A673 (cell line): ENCODE measurements at regions not wholly inside any gene's neighbourhood (a gene's known extent, or its start where the extent isn't known, plus 50 kb on each side); places are given as distances from the start of the nearest gene placed in this dataset.

Source experiments
- BruUV-seq: library from RNA; stranded (reverse); fragments of 400-500 nt; replicated peaks from 2 replicates; lab custom pipeline; 2021; lab: Mats Ljungman, UMichigan
- CTCF ChIA-PET: fragments of 300-600 bp; sonication (Branson Sonifier 250); formaldehyde crosslinking; loops from one replicate; lab custom pipeline; 2022; ENCODE audit warnings: antibody characterized with exemption; lab: Charles Lee
- POLR2A ChIA-PET: fragments of 300-600 bp; sonication (Branson Sonifier 250); formaldehyde crosslinking; loops from one replicate; lab custom pipeline; 2022; ENCODE audit warnings: antibody characterized with exemption; ENCODE audit not compliant: low non-redundant PET; lab: Charles Lee
- DNase-seq: peaks from one replicate; pipeline ENCODE4 v3.0.0-alpha.2; 2015; ENCODE audit warnings: low spot score
- H3K27ac ChIP-seq: fragments of 200-600 bp; sonication (generic); 2 replicates; pipeline ENCODE4 v1.5.1; 2016; ENCODE audit warnings: mixed run types, low read depth, mild to moderate bottlenecking, mixed read lengths, antibody characterized with exemption, low read length; ENCODE audit not compliant: poor library complexity, severe bottlenecking
- H3K27me3 ChIP-seq: fragments of 200-600 bp; sonication (generic); replicated peaks from 2 replicates; pipeline ENCODE4 v1.6.1; 2017; ENCODE audit warnings: mixed run types, low read depth, mild to moderate bottlenecking, mixed read lengths, antibody characterized with exemption, low read length; ENCODE audit not compliant: insufficient read depth, poor library complexity
- H3K36me3 ChIP-seq: fragments of 200-600 bp; sonication (generic); 2 replicates; pipeline ENCODE4 v1.6.1; 2016; ENCODE audit warnings: mixed run types, mild to moderate bottlenecking, mixed read lengths, antibody characterized with exemption, low read length; ENCODE audit not compliant: insufficient read depth, poor library complexity, severe bottlenecking
- H3K4me1 ChIP-seq: fragments of 200-600 bp; sonication (generic); 2 replicates; pipeline ENCODE4 v1.6.1; 2017; ENCODE audit warnings: mixed run types, mild to moderate bottlenecking, mixed read lengths, antibody characterized with exemption, low read length; ENCODE audit not compliant: insufficient read depth, poor library complexity, severe bottlenecking
- H3K4me3 ChIP-seq: fragments of 200-600 bp; sonication (generic); 2 replicates; pipeline ENCODE4 v1.5.1; 2016; ENCODE audit warnings: low read depth, mixed run types, mild to moderate bottlenecking, mixed read lengths, low read length; ENCODE audit not compliant: poor library complexity, severe bottlenecking
- H3K9me3 ChIP-seq: fragments of 200-600 bp; sonication (generic); 2 replicates; pipeline ENCODE4 v1.6.1; 2016; ENCODE audit warnings: mixed run types, low read depth, mild to moderate bottlenecking, mixed read lengths, antibody characterized with exemption, low read length; ENCODE audit not compliant: poor library complexity, severe bottlenecking
- CTCF ChIP-seq: fragments of 300-800, 200-600 bp; sonication (generic); conservative IDR thresholded peaks from 2 replicates; pipeline ENCODE4 v1.5.1; 2017; ENCODE audit warnings: low read depth, mild to moderate bottlenecking, antibody characterized with exemption, low read length, moderate library complexity, mixed read lengths
- EZH2 ChIP-seq: fragments of 200-600 bp; sonication (generic); IDR thresholded peaks from 2 replicates; pipeline ENCODE4 v1.6.1; 2017; ENCODE audit warnings: borderline replicate concordance, low read depth, mild to moderate bottlenecking, mixed read lengths, antibody characterized with exemption, low read length; ENCODE audit not compliant: poor library complexity, severe bottlenecking
- intact Hi-C: fragments of 100-400 bp; cut with micrococcal nuclease; formaldehyde crosslinking; loops from one replicate; pipeline ENCODE4 v1.10.0; 2022; ENCODE audit not compliant: unreplicated experiment

GRCh38 chr6:15715851-15716250 lies 53.0 kb upstream of the DTNBP1 start:
- H3K27ac ChIP-seq = no peak overlapping the region
- H3K9me3 ChIP-seq = peaks cover 3% of the 10 kb centered on the region
- ChIA-PET CTCF (no interaction called here), POLR2A (no interaction called here)
- no TSS peak for BruUV-seq
- intact Hi-C loops = no loop called here
- H3K36me3 ChIP-seq = no peaks in the 10 kb centered on the region
- TF ChIP-seq CTCF = no peak
- TF ChIP-seq EZH2 = no peak
- H3K4me1 ChIP-seq = no peaks in the 10 kb centered on the region
- no peaks in the 10 kb centered on the region for H3K27me3 ChIP-seq
- DNase-seq = no peak
- no peak overlapping the region for H3K4me3 ChIP-seq

- intact Hi-C loops = no loop called here
- Histone ChIP-seq H3K27me3 (no peaks in the 10 kb centered on the region), H3K4me3 (no peak overlapping the region), H3K9me3 (peaks cover 2% of the 10 kb centered on the region), H3K4me1 (no peaks in the 10 kb centered on the region), H3K27ac (no peak overlapping the region), H3K36me3 (no peaks in the 10 kb centered on the region)
- no TSS peak for BruUV-seq
- ChIA-PET CTCF (no interaction called here), POLR2A (no interaction called here)
- DNase-seq = no peak
- TF ChIP-seq EZH2 (no peak), CTCF (no peak)
These were observed 52.2 kb upstream of the DTNBP1 start for GRCh38 chr6:15715060-15715459.

GRCh38 chr6:15714658-15715057 lies 51.8 kb upstream of the DTNBP1 start:
- Histone ChIP-seq H3K36me3 (no peaks in the 10 kb centered on the region), H3K27me3 (no peaks in the 10 kb centered on the region), H3K9me3 (no peaks in the 10 kb centered on the region), H3K27ac (no peak overlapping the region), H3K4me1 (no peaks in the 10 kb centered on the region), H3K4me3 (no peak overlapping the region)
- intact Hi-C loops = no loop called here
- ChIA-PET CTCF (no interaction called here), POLR2A (no interaction called here)
- BruUV-seq = no TSS peak
- no peak for DNase-seq
- TF ChIP-seq CTCF (no peak), EZH2 (no peak)
